ENCODE measurements at regions not wholly inside any gene's neighbourhood (a gene's known extent, or its start where the extent isn't known, plus 50 kb on each side); places are given as distances from the start of the nearest gene placed in this dataset.

DNA sequence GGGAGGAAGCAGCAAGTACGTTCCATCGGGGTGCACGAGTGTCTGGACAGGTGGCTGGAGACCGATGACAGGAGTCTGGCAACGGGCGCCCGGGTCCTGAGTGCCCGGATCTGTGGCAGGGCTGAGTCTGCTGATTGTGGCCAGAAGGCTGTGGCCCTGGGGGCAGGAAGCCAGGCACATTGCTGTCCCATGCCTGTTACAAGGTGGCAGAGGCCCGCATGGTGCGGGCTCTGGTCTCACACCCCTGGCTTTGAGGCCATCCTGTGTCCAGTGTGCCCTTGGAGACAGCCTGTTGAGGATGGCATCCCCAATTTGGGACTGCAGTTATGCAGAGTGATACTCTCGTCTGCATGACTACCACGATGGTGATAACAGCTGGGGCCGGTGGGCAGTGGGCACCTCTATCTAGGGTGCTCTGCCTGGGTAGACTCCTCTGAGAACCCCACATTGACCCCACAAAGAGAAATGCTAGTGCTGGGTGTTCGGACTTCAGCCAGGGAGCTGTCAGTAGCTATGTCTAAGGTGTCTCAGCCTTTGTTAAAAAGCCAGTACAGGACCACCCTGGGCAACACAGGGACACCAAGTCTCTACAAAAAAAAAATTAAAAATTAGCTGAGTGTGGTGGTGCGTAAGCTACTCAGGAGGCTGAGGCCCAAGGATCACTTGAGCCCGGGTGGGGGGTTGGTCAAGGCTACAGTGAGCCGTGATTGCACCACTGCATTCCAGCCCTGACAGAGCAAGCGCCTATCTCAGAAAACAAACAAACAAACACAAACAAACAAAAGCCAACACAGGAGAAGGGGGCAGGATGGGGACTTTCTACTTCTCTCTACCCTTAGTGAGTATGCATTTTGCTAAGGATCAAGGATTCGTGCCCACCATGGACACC lies 88.3 kb downstream of the RHOB start:
- DNase-seq (ENCODE audit: low spot score): no peak
- in situ Hi-C loops (cut with MboI; ENCODE audit: low sequenced_read_pairs, unreplicated experiment): no loop called here
- TF ChIP-seq, protein P1, sequence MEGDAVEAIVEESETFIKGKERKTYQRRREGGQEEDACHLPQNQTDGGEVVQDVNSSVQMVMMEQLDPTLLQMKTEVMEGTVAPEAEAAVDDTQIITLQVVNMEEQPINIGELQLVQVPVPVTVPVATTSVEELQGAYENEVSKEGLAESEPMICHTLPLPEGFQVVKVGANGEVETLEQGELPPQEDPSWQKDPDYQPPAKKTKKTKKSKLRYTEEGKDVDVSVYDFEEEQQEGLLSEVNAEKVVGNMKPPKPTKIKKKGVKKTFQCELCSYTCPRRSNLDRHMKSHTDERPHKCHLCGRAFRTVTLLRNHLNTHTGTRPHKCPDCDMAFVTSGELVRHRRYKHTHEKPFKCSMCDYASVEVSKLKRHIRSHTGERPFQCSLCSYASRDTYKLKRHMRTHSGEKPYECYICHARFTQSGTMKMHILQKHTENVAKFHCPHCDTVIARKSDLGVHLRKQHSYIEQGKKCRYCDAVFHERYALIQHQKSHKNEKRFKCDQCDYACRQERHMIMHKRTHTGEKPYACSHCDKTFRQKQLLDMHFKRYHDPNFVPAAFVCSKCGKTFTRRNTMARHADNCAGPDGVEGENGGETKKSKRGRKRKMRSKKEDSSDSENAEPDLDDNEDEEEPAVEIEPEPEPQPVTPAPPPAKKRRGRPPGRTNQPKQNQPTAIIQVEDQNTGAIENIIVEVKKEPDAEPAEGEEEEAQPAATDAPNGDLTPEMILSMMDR (IDR thresholded peaks at IDR 0.05; ENCODE audit: borderline replicate concordance, control extremely low read depth, extremely low read depth, insufficient read depth, missing control alignments): no peak

DNA sequence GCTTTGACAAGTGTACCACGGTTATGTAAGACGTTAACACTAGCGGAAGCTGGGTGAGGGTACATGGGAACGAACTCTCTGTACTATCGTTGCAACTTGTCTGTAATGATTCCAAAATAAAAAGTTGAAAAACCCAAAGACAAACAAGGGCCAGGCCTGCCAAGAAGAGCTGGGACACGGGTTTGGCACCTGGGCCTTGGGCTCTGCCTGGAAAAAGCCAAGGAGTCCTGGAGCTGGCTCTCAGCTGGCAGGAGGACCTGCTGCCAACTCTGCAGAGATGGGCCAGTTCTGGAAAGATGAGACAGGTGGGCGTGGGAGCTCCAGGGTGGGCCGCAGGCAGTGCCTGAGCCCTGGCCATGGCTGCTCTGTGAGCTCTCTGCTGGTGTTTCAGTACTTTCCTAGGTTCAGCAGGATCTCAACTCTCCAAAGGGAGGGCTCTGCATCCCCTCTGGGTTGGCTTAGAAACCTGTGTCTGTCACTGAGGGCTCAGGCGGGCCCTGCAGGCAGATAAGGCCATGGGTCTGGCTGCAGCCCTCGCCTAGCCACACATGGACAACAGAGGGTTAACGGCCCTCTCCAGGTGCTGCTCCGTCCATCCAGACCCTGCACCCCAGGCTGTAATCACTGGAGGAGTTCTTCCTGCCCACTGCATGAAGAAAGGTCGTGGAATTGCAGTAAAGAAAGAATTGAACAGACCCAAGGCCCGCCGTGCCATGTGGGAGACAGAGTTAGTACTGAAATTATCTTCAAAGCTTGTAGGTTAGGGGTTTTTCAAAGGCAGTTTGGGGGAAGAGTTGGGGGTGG lies 89.9 kb downstream of the RHOB start:
- in situ Hi-C loops (cut with MboI; ENCODE audit: low sequenced_read_pairs, unreplicated experiment): no loop called here
- TF ChIP-seq, protein P1 (IDR thresholded peaks at IDR 0.05; ENCODE audit: borderline replicate concordance, control extremely low read depth, extremely low read depth, insufficient read depth, missing control alignments): no peak
- DNase-seq (ENCODE audit: low spot score): no peak

DNA sequence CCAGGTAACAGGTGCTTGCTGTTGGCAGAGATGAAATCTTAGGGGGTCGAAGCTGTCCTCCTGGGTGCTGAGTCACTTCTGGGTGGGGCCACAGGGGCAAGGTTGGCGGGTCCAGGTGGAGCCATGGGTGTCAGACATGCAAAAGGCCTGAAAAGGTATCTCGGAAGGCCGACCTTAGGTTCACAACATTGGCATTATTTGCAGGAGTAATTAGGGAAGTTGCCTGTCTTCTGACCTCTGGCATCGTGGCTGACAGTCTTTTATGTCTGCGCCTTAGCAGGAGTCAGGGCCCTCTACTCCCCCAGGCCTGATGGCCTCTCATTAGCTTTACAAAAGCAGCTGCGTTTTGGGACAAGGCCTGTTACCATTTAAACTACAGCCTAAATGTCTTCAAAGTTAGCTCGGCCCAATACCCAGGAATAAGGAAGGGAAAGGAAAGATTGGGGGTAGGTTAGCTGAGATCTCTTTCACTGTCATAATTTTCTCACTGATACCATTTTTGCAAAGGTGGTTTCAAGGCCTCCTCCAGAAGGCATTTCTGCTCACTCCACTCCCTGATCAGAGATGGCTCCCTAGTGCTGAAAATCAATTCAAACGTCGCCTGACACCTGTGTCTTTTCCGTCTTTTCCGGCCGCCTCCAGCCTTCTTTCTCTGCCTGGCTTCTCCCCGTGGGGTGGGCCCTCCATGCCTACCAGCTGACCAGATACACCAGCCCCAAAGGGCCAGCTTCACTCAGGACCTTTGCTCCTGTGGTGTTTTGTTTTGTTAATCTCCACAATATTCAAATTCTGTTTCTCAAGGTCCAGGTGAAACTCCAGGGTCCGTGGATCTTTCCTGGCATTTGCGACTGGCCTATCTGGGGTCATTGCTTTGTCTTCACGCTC lies 90.8 kb downstream of the RHOB start:
- no peak for DNase-seq (ENCODE audit: low spot score)
- TF ChIP-seq, protein P1 (IDR thresholded peaks at IDR 0.05; ENCODE audit: borderline replicate concordance, control extremely low read depth, extremely low read depth, insufficient read depth, missing control alignments): no peak
- in situ Hi-C loops (cut with MboI; ENCODE audit: low sequenced_read_pairs, unreplicated experiment): no loop called here

DNA sequence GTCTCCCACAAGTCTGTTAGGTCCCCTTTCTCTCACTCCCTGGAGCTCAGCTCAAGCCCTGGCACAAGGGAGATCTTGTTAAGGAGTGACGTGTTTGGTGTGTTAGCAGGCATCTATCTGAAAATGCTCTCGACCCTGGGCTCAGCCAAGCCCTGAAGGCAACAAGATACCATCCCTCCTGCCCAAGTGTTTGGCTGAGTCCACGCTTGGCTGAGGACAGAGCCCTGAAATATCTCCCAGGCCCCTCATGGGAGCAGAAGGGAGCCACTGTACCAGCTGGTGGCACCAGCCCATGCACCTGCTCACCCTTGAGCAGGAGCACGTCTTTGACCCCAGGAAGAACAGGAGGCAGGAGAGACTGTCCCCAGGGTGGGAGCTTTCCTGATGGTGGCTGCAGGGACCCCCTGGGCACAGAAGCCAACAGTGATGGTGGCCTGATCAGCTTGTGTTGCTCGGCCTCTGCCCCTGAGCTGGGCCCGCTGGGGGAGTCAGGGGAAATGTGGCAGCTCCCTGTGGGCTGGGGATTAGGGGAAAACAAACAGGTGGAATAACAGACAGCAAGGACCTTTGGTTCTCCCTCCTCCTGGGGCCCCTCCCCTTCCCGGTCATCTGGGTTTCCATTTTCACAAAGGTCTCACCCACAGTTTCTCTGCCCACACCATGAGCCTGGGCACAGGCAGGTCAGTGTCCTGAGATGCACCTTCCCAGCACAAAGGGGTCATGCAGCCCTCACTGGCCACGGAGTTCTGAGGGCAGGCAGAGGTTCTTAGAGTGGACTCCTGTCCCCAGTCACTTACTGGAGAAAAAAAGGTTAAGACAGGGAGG lies 91.6 kb downstream of the RHOB start:
- TF ChIP-seq, protein P1 (IDR thresholded peaks at IDR 0.05; ENCODE audit: borderline replicate concordance, control extremely low read depth, extremely low read depth, insufficient read depth, missing control alignments): no peak
- no peak for DNase-seq (ENCODE audit: low spot score)
- in situ Hi-C loops (cut with MboI; ENCODE audit: low sequenced_read_pairs, unreplicated experiment): no loop called here

DNA sequence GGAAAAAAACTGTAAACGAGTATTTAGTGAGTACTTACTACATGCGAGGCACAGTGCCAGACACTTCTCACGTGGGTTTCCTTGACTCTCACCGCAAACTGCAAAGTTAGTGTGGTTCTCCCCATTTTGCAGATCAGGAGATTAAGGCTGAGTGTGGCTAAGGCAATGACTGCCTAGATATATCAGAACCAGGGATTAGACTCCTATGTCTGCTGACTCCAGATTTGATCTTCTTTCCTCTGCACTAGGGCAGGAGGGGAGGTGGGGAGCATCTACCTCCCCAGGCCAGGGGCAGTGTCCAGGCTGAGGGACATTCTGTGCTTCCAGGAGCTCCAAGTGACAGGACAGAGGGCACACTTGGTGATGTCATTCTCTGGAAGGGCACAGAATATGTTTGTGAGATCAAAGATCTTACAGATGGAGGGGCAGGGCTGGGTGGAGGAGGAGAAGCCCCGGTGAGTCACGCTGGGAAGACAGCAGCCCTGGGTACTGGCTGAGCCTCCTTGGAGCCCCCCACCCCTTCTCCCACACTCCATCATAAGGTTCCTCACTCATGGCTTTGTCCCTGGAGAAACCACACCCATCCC lies 92.4 kb downstream of the RHOB start:
- in situ Hi-C loops (cut with MboI; ENCODE audit: low sequenced_read_pairs, unreplicated experiment): no loop called here
- TF ChIP-seq, protein P1 (IDR thresholded peaks at IDR 0.05; ENCODE audit: borderline replicate concordance, control extremely low read depth, extremely low read depth, insufficient read depth, missing control alignments): no peak
- no peak for DNase-seq (ENCODE audit: low spot score)
